GM08714 (cell line): ENCODE measurements at regions not wholly inside any gene's neighbourhood (a gene's known extent, or its start where the extent isn't known, plus 50 kb on each side); places are given as distances from the start of the nearest gene placed in this dataset.
"Not testable (repeated sequence)": the region's sequence is repeated elsewhere in the genome, so short reads cannot be mapped to it uniquely, and the experiment has no call there.

Experiments
- H3K4me3 ChIP-seq: fragments of 200-500 bp; sonication (Bioruptor generic); 2 replicates; pipeline ENCODE4 v1.5.1; 2014; ENCODE audit warnings: mild to moderate bottlenecking, low read length, inconsistent platforms
- ZNF274 ChIP-seq: IDR thresholded peaks from 2 replicates; pipeline ENCODE4 v1.6.1; 2012; ENCODE audit warnings: mild to moderate bottlenecking, low read depth, low read length

- no peak for TF ChIP-seq ZNF274
- H3K4me3 ChIP-seq, result no peak overlapping the region
These were observed 227.1 kb upstream of the DDHD1 start for GRCh38 chr14:53380052-53380866.

- H3K4me3 ChIP-seq, result no peak overlapping the region
- TF ChIP-seq ZNF274, result no peak
These were observed 225.0 kb upstream of the DDHD1 start for GRCh38 chr14:53378142-53378541.

GRCh38 chr14:53376064-53376463 is 222.9 kb upstream of the DDHD1 start:
- no peak for TF ChIP-seq ZNF274
- no peak overlapping the region for H3K4me3 ChIP-seq

- TF ChIP-seq ZNF274, result no peak
- H3K4me3 ChIP-seq, result no peak overlapping the region
These were observed 222.5 kb upstream of the DDHD1 start for GRCh38 chr14:53375599-53375998.

- no peak overlapping the region for H3K4me3 ChIP-seq
- TF ChIP-seq ZNF274, result no peak
These were observed 215.6 kb upstream of the DDHD1 start for GRCh38 chr14:53368711-53369201.

- no peak overlapping the region for H3K4me3 ChIP-seq
- TF ChIP-seq ZNF274, result no peak
These were observed 214.9 kb upstream of the DDHD1 start for GRCh38 chr14:53368066-53368465.

- TF ChIP-seq ZNF274, result no peak
- H3K4me3 ChIP-seq, result no peak overlapping the region
These were observed 214.5 kb upstream of the DDHD1 start for GRCh38 chr14:53367644-53368026.

- no peak for TF ChIP-seq ZNF274
- no peak overlapping the region for H3K4me3 ChIP-seq
These were observed 212.5 kb upstream of the DDHD1 start for GRCh38 chr14:53365486-53366130.

GRCh38 chr14:53362916-53363315 is 209.8 kb upstream of the DDHD1 start:
- H3K4me3 ChIP-seq, result not testable (repeated sequence)

- no peak for TF ChIP-seq ZNF274
- no peak overlapping the region for H3K4me3 ChIP-seq
These were observed 207.7 kb upstream of the DDHD1 start for GRCh38 chr14:53360829-53361228.

GRCh38 chr14:53358166-53358565 is 205.0 kb upstream of the DDHD1 start:
- TF ChIP-seq ZNF274, result no peak
- no peak overlapping the region for H3K4me3 ChIP-seq

- H3K4me3 ChIP-seq, result no peak overlapping the region
- no peak for TF ChIP-seq ZNF274
These were observed 203.4 kb upstream of the DDHD1 start for GRCh38 chr14:53356361-53357150.

GRCh38 chr14:53355581-53356112 is 202.5 kb upstream of the DDHD1 start:
- no peak overlapping the region for H3K4me3 ChIP-seq
- TF ChIP-seq ZNF274, result no peak

GRCh38 chr14:53354336-53354735 is 201.2 kb upstream of the DDHD1 start:
- TF ChIP-seq ZNF274, result no peak
- no peak overlapping the region for H3K4me3 ChIP-seq
